ENCODE measurements at regions not wholly inside any gene's neighbourhood (a gene's known extent, or its start where the extent isn't known, plus 50 kb on each side); places are given as distances from the start of the nearest gene placed in this dataset.

- no peak overlapping the region for H3K4me3 Mint-ChIP-seq
- POLR2A ChIA-PET: no interaction called here
Observed at GRCh38 chr1:113190930-113191329, 117.9 kb downstream of the LRIG2 start.

GRCh38 chr1:113191579-113192076 is 118.6 kb downstream of the LRIG2 start:
- Mint-ChIP-seq H3K27me3 (ENCODE audit: low read depth) (0 out of 2 replicates have a peak, but pooled peaks cover 2% of the 10 kb centered on the region), H3K9me3 (peaks cover 8% of the 10 kb centered on the region), H3K4me3 (no peak overlapping the region), H3K4me1 (peaks cover 7% of the 10 kb centered on the region), H3K27ac (no peak overlapping the region), H3K36me3 (peaks cover 3% of the 10 kb centered on the region; the same call in 1 of the 2 replicates)
- ChIA-PET POLR2A (no interaction called here), CTCF (interaction anchor here (0.5 kb wide), 1 partner anchor 82 kb away, joined by 3 read pairs; no protein-coding TSS in a partner anchor)
- DNase-seq (ENCODE audit: low spot score): no peak
- ATAC-seq: peak; percentile 28; the same call in 1 of the 2 replicates
- TF ChIP-seq ARID4B (CRISPR knock-in tag; IDR thresholded peaks at IDR 0.05; ENCODE audit: borderline replicate concordance) (no peak), RORB (CRISPR knock-in tag; IDR thresholded peaks at IDR 0.05) (no peak), NR1H2 (CRISPR knock-in tag; IDR thresholded peaks at IDR 0.05) (no peak), NR2C2 (CRISPR knock-in tag; IDR thresholded peaks at IDR 0.05) (no peak), CREM (CRISPR knock-in tag; IDR thresholded peaks at IDR 0.05) (no peak), TP53 (CRISPR knock-in tag; IDR thresholded peaks at IDR 0.05) (no peak), ZNF219 (CRISPR knock-in tag; IDR thresholded peaks at IDR 0.05; ENCODE audit: borderline replicate concordance) (no peak), ATF1 (CRISPR knock-in tag; IDR thresholded peaks at IDR 0.05) (no peak), FOXK1 (CRISPR knock-in tag; IDR thresholded peaks at IDR 0.05) (no peak), HMGA2 (CRISPR knock-in tag; IDR thresholded peaks at IDR 0.05) (no peak), CBFB (CRISPR knock-in tag; IDR thresholded peaks at IDR 0.05; ENCODE audit: low read depth) (no peak), ZNF121 (CRISPR knock-in tag; IDR thresholded peaks at IDR 0.05) (no peak)

More at GRCh38 chr1:113190930-113191329, 117.9 kb downstream of the LRIG2 start:
- DNase-seq (ENCODE audit: low spot score): no peak
- TF ChIP-seq SOX15 (CRISPR knock-in tag; IDR thresholded peaks at IDR 0.05): no peak
- TF ChIP-seq FOXP4 (CRISPR knock-in tag; IDR thresholded peaks at IDR 0.05): no peak
- TF ChIP-seq MXD4 (CRISPR knock-in tag; IDR thresholded peaks at IDR 0.05; ENCODE audit: borderline replicate concordance): no peak
- no peak for TF ChIP-seq FOXJ3 (CRISPR knock-in tag; IDR thresholded peaks at IDR 0.05; ENCODE audit: borderline replicate concordance)
- no peak for TF ChIP-seq NFYB (CRISPR knock-in tag; conservative IDR thresholded peaks at IDR 0.05; ENCODE audit: low read depth)
- TF ChIP-seq JAZF1 (CRISPR knock-in tag; IDR thresholded peaks at IDR 0.05): no peak
- no peak for TF ChIP-seq CDX4 (CRISPR knock-in tag; IDR thresholded peaks at IDR 0.05; ENCODE audit: borderline replicate concordance)
- no peak for TF ChIP-seq OVOL2 (CRISPR knock-in tag; IDR thresholded peaks at IDR 0.05; ENCODE audit: borderline replicate concordance)
- TF ChIP-seq ZNF263 (CRISPR knock-in tag; IDR thresholded peaks at IDR 0.05; ENCODE audit: low read depth): no peak
- no peak for TF ChIP-seq ATF2 (CRISPR knock-in tag; IDR thresholded peaks at IDR 0.05; ENCODE audit: borderline replicate concordance, low read depth)
- TF ChIP-seq HMGXB4 (CRISPR knock-in tag; IDR thresholded peaks at IDR 0.05): no peak
- 0 out of 2 replicates have a peak, but pooled peaks cover 2% of the 10 kb centered on the region for H3K27me3 Mint-ChIP-seq (ENCODE audit: low read depth)
- ATAC-seq: no peak
- CTCF ChIA-PET: no interaction called here
- no peak overlapping the region for H3K27ac Mint-ChIP-seq
- H3K9me3 Mint-ChIP-seq: peaks cover 8% of the 10 kb centered on the region
- H3K36me3 Mint-ChIP-seq: peaks cover 3% of the 10 kb centered on the region; the same call in 1 of the 2 replicates
- no peaks in the 10 kb centered on the region for H3K4me1 Mint-ChIP-seq

Data from WTC11 (cell line).